GM19452 (cell line): ENCODE measurements at regions not wholly inside any gene's neighbourhood (a gene's known extent, or its start where the extent isn't known, plus 50 kb on each side); places are given as distances from the start of the nearest gene placed in this dataset.

Experiments
- ATAC-seq: cut with Tn5 transposase; IDR thresholded peaks from one replicate; pipeline ENCODE4 v1.9.1; 2021; ENCODE audit not compliant: unreplicated experiment

DNA sequence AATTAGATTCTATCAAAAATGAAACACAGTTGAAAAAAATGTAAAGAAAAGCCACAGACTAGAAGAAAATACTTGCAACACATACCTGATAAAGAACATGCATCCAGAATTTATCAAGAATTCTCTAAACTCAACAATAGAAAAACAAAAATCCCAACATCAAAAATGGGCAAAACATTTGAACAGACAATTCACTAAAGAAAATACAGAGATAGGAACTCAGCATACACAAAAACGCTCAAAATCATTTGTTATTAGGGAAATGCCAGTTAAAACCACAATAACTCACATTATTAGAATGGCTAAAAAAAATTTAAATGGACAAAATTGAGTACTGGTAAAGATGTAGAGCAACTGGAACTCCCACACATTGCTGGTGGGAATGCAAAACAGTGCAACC is 311.0 kb upstream of the PRDM1 start:
- ATAC-seq: no peak

GRCh38 chr6:105774247-105774646 is 311.9 kb upstream of the PRDM1 start:
- ATAC-seq: peak; percentile 90

DNA sequence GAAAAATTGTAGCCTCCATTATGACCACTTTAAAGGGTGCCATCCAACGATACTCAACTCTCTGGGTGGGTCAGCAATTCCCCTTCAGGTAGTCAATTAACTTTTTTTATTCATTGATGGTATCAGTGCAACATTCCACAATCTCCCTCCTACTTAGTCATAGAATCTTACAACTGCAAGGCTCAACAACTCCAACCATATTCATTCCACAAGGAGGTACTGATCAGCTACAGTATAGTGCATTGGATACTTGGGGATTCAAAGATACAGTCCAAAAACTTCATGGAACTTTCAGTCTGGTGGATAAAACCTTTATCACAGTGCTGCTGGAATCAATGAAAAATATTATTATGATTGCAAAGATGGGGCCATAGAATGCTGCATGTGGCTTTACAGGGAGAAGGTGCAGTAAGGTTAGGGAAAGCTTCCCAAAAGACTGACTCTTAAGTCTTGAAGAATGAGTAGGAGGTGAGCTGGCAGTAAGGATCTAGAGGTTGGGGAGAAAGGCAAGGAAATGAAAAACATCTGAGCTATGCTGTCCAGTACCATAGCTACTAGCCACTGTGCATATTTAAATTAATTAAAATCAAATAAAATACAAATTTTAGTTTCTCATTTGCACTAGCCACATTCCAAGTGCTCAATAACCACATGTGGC is 314.7 kb upstream of the PRDM1 start:
- no peak for ATAC-seq

DNA sequence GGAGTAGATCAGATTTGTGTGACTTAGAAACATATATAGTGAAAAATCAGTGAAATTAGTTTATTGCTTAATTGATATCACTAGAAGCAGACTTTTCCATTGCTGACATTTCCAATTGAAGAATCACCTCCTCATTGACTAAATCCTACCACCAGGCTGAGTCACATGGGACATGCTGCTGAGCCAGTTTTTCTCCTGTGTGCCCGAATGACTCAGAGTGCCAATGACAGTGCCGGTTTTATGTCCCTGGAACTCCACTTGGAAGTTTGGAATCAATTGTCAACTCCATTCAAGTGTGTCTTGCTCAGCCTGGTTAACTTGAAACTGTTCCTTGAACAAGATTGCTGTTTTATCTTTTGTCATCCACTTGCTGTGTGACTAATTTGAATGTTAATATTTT is 316.1 kb upstream of the PRDM1 start:
- no peak for ATAC-seq

DNA sequence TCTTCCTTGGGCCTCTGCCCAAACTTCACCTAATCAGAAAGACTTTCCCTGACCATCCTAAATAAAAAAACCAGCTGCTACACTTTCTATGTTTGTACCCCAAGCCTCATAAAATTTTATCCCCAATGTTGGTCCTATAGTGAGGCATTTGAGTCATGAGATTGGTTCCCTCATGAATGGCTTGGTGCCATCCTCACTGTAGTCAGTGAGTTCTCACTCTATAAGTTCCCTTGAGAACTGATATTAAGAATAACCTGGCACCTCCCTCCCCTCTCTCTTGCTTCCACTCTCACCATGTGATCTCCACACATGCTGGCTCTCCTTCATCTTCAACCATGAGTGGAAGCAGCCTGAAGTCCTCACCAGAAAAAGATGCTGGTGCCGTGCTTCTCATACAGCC is 316.9 kb upstream of the PRDM1 start:
- no peak for ATAC-seq

GRCh38 chr6:105767541-105767940 is 318.6 kb upstream of the PRDM1 start:
- no peak for ATAC-seq

DNA sequence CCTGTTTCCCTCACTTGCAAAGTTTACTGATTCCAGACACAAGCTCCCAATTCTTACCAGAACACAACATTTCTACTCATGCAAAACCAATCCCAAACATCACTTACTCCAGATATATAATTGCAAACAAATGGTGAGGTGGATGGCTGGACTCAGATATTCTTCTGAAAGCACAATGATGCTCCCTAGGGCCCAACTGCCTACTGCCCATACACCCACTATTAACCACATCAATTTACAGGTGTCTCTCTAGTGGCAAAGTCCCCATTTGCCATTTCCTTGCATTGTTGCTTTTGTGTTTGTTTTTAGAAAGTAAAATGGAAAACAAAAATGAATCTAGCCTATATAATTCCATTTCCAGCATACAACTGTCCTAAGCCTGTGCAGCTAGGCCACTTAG is 320.9 kb upstream of the PRDM1 start:
- no peak for ATAC-seq

DNA sequence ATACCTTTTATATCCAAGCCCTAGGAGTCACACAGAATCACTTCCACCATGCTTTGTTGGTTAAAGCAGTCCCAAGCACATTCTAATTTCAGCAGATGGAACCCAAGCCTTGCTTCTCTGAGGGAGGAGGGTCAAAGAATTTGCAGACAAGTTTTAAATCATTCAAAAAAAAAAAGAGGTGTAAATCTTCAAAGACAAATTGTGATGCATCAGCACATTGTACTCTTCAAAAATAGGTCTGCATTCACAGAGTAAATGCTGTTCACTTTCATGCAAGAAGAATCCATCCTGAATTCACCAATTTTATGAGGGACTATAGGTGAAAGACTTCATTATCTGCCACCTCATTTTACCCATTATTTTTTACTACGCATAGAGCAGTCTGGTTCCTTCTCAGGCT is 321.8 kb upstream of the PRDM1 start:
- no peak for ATAC-seq

- ATAC-seq: no peak
Measured at GRCh38 chr6:105763866-105764265, 322.3 kb upstream of the PRDM1 start.

DNA sequence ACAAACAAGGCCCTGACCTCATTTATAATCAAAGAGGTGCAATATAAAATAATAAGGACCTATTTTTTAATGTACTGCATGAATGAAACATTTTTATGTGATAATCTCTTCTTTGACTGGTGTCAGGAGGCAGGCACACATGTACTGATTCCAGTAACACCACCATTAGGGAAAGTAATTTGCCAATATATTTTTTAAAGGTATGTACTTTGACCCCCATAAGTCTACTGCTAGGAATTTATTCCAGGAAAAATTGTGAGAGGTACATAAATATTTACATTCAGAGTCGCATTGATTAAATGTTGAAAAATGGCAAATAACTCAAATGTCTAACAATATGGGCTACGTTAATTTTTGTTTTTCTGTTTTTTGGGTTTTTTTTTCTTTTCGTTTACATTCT is 325.4 kb upstream of the PRDM1 start:
- no peak for ATAC-seq

- ATAC-seq: no peak
Measured at GRCh38 chr6:105759946-105760345, 326.2 kb upstream of the PRDM1 start.

DNA sequence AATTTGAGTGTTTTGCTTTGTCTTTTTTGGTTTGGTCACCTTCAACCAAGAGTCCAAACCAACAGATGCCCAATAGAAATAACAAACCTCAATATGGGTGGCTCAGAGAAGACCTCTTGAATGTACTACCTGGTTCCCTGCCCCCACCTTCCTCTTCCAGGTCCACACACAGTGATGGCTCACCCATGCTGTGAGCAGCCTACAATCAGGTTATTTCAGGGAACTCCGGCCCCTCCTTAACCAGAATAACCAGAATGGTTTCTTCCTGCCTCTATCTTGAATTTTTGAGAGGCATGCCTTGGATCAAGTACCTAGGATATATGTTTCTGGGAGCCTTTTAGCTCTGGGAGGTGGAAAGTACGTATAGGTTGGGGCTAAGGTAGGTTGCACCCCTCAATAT is 327.1 kb upstream of the PRDM1 start:
- no peak for ATAC-seq

DNA sequence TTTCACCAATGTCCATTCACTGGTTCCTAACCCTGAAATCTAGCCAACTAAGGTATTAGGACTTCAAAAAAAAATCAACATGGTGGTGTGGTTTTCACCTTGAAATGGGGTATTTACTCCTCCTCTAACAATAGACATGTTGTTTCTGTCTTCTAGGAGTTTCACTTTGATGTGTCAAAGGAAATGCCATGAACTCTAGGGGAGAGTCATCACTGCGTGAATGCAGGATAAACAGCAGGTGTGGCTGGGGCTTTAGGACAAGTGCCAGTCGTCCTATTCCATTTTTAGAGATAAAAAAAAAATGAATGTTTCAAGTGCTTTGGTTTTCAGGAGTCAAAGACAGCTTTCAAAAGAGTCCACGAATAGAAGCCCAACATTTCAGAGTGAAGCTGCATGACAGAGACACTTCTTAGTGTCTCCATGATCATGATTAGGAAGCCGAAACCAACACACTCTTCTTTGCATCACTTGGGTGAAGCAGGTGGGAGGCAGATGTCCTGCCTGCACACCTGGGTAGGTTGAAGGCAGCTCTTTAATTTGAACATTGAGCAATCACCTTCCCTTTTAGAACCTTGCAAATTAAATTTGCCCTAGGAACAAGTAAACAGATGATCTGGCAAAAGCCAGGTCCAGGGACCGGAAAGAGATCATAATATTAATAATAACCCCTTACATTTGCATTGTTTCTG is 328.5 kb upstream of the PRDM1 start:
- ATAC-seq: peak; percentile 95

GRCh38 chr6:105755885-105756284 is 330.3 kb upstream of the PRDM1 start:
- no peak for ATAC-seq

- ATAC-seq: no peak
Measured at GRCh38 chr6:105753620-105754211, 332.4 kb upstream of the PRDM1 start.

GRCh38 chr6:105753207-105753606 is 332.9 kb upstream of the PRDM1 start:
- ATAC-seq: no peak

DNA sequence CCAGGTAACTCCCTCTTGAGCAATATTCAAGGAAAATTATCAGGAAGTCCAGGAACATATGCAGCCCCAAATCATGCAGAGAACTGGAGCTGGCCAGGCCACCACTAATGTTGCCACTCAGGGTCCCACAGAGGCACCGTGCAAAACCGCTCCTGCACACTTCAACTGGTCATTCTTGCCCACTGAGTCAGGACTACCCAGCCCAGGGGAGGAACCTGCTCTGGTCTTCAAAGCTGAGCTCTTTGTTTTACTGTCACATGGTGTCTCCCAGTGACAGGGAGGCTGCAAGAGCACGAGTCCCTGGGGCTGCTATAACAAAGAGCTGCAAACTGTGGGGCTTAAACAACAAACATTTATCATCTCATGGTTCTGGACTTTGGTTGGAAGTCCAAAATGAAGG is 336.0 kb upstream of the PRDM1 start:
- no peak for ATAC-seq

DNA sequence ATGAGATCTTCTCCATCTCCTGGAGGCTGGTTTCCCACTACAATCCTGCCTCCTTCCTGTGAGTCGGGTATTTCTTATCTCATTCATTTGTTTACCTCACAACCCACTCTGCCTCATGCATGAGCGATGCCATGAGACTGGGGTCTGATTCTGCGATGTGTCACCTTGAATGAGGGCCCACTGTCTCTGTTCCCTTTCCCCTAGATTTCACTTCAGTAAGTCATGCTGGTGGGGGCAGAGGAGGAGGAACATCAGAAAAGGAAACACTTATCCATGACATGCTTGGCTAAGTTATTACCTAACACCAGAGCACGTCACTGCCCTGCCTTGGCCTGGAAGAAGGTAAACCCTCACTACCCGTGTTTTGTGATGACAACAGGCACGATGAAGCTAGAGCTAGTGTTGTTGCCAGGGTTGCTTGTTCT is 337.4 kb upstream of the PRDM1 start:
- no peak for ATAC-seq

DNA sequence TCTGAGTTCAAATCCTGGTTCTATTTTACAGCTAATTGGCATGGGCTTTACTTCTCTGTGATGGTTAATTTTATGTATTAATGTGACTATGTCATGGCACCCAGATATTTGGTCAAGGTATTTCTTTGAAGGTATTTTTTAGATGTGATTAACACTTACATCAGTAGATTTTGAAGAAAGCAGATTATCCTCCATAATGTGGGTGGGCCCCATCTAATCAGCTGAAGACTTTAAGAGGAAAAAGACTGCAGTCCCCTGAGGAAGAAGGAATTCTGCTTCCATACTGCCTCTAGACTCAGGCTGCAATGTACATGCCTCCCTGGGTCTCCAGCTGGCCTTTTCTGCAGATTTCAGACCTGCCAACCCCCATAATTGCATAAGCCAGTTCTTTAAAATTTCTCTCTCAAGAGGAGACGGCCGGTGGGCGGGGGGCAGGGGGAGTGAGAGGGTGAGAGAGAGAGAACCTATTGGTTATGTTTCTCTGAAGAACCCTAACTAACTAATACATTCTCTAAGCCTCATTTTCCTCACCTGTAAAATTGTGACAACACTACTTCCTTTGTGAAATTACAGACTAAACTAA is 338.2 kb upstream of the PRDM1 start:
- ATAC-seq: no peak

- no peak for ATAC-seq
Measured at GRCh38 chr6:105746509-105746908, 339.6 kb upstream of the PRDM1 start.

DNA sequence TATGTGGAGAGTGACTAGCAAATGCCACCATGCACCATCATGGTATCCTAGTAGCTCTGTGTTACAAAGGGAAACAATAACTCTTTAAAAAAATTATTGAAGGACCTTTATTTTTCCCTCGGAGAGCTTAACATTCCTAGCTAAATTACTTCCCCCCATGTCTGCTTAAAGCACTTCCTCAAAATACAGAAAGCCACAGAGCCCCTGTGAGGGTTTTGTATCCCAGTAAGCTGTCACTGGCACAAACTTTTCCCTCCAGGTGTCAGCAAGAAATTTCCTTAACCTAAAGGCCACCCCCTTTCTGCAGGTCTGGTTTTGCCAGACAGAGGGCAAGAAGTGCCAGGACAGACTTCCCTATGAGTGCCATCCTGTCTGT is 340.0 kb upstream of the PRDM1 start:
- no peak for ATAC-seq

GRCh38 chr6:105745464-105746129 is 340.5 kb upstream of the PRDM1 start:
- no peak for ATAC-seq
